OCI-LY3 (cell line): ENCODE measurements at regions not wholly inside any gene's neighbourhood (a gene's known extent, or its start where the extent isn't known, plus 50 kb on each side); places are given as distances from the start of the nearest gene placed in this dataset.

Source experiments
- H2AFZ ChIP-seq: fragments of 200-600, 300-600 bp; shearing (Covaris generic); 2 replicates; pipeline ENCODE4 v1.6.0; 2014; ENCODE audit warnings: antibody characterized with exemption, low read depth, low read length
- H3K27ac ChIP-seq: fragments of 200-600, 300-600 bp; sonication (generic); 2 replicates; pipeline ENCODE4 v1.5.1; 2014; ENCODE audit warnings: mild to moderate bottlenecking, low read length, moderate library complexity, mixed read lengths
- H3K27me3 ChIP-seq: fragments of 200-600, 300-600 bp; sonication (generic); 2 replicates; pipeline ENCODE4 v1.6.1; 2014; ENCODE audit warnings: low read depth, low read length, mixed read lengths
- H3K36me3 ChIP-seq: fragments of 200-600, 300-600 bp; sonication (generic); replicated peaks from 2 replicates; pipeline ENCODE3; 2014; ENCODE audit warnings: low read depth, low read length, mixed read lengths
- H3K4me1 ChIP-seq: fragments of 300-600, 200-600 bp; sonication (generic); 2 replicates; pipeline ENCODE4 v1.6.1; 2014; ENCODE audit warnings: low read length, mixed read lengths
- H3K4me2 ChIP-seq: fragments of 200-600, 300-600 bp; sonication (generic); 2 replicates; pipeline ENCODE4 v1.6.1; 2014; ENCODE audit warnings: low read length, mixed read lengths
- H3K4me3 ChIP-seq: fragments of 300-600, 200-600 bp; sonication (generic); 2 replicates; pipeline ENCODE4 v1.5.1; 2014; ENCODE audit warnings: antibody characterized with exemption, mild to moderate bottlenecking, low read length, moderate library complexity
- H3K79me2 ChIP-seq: fragments of 300-600, 200-600 bp; shearing (Covaris generic); 2 replicates; pipeline ENCODE4 v1.6.1; 2014; ENCODE audit warnings: mild to moderate bottlenecking, low read length, mixed read lengths
- H3K9ac ChIP-seq: fragments of 300-600, 200-600 bp; shearing (Covaris generic); 2 replicates; pipeline ENCODE4 v1.6.0; 2014; ENCODE audit warnings: mild to moderate bottlenecking, low read length, moderate library complexity
- H3K9me3 ChIP-seq: fragments of 200-600, 300-600 bp; shearing (Covaris generic); 2 replicates; pipeline ENCODE4 v1.6.1; 2014; ENCODE audit warnings: low read length, mixed read lengths; ENCODE audit not compliant: insufficient read depth
- H4K20me1 ChIP-seq: fragments of 200-600, 300-600 bp; sonication (generic); 2 replicates; pipeline ENCODE4 v1.6.1; 2016; ENCODE audit warnings: low read length, mixed read lengths; ENCODE audit not compliant: insufficient read depth
- EZH2phosphoT487 ChIP-seq: fragments of 200-600 bp; shearing (Covaris generic); IDR thresholded peaks from 2 replicates; pipeline ENCODE4 v1.6.1; 2018; ENCODE audit warnings: antibody characterized with exemption, mixed run types, low read depth
- TF ChIP-seq, protein P1 (sequence below): fragments of 200-600, 300-600 bp; sonication (generic); IDR thresholded peaks from 2 replicates; pipeline ENCODE4 v1.5.1; 2014; ENCODE audit warnings: antibody characterized with exemption, low read length, low read depth

- no peak overlapping the region for H2AFZ ChIP-seq
- no peak overlapping the region for H3K4me3 ChIP-seq
- H3K79me2 ChIP-seq = no peaks in the 10 kb centered on the region
- H4K20me1 ChIP-seq = no peaks in the 10 kb centered on the region
- H3K27ac ChIP-seq = no peak overlapping the region
- H3K9ac ChIP-seq = no peak overlapping the region
- no peaks in the 10 kb centered on the region for H3K9me3 ChIP-seq
- TF ChIP-seq, protein P1, sequence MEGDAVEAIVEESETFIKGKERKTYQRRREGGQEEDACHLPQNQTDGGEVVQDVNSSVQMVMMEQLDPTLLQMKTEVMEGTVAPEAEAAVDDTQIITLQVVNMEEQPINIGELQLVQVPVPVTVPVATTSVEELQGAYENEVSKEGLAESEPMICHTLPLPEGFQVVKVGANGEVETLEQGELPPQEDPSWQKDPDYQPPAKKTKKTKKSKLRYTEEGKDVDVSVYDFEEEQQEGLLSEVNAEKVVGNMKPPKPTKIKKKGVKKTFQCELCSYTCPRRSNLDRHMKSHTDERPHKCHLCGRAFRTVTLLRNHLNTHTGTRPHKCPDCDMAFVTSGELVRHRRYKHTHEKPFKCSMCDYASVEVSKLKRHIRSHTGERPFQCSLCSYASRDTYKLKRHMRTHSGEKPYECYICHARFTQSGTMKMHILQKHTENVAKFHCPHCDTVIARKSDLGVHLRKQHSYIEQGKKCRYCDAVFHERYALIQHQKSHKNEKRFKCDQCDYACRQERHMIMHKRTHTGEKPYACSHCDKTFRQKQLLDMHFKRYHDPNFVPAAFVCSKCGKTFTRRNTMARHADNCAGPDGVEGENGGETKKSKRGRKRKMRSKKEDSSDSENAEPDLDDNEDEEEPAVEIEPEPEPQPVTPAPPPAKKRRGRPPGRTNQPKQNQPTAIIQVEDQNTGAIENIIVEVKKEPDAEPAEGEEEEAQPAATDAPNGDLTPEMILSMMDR = no peak
- TF ChIP-seq EZH2phosphoT487 = no peak
- H3K36me3 ChIP-seq = no peaks in the 10 kb centered on the region
- H3K4me2 ChIP-seq = no peak overlapping the region
- H3K27me3 ChIP-seq = no peaks in the 10 kb centered on the region
- H3K4me1 ChIP-seq = no peaks in the 10 kb centered on the region
Measured at GRCh38 chr2:52431352-52431760, 1336.2 kb upstream of the CHAC2 start.

- Histone ChIP-seq H3K9ac (no peak overlapping the region), H3K4me2 (no peak overlapping the region), H3K36me3 (no peaks in the 10 kb centered on the region), H4K20me1 (no peaks in the 10 kb centered on the region), H2AFZ (no peak overlapping the region), H3K4me1 (no peaks in the 10 kb centered on the region), H3K9me3 (no peaks in the 10 kb centered on the region), H3K27ac (no peak overlapping the region), H3K4me3 (no peak overlapping the region), H3K27me3 (no peaks in the 10 kb centered on the region), H3K79me2 (no peaks in the 10 kb centered on the region)
- no peak for TF ChIP-seq EZH2phosphoT487
- TF ChIP-seq, protein P1 = no peak
Measured at GRCh38 chr2:52429740-52430139, 1337.9 kb upstream of the CHAC2 start.

DNA sequence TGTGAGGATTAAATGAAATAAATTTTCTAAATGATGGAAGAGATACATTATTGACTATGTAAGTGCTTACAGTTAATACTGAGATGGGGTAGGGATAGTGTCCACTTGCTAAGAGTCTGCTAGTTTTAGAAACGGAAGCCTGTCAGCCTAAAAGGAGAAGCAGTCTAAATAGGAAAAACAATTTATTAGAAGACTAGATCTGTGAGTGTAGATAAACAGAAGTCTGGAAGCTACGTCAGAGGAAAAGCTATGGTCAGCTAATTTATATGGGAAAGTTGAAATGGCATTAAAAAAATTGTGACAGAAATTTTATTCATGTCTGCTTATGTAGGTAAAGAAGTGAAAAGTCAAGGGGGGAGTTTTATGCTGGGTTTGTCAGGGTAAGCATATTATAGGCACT, 1338.4 kb upstream of the CHAC2 start:
- H3K9ac ChIP-seq = no peak overlapping the region
- no peak overlapping the region for H3K4me2 ChIP-seq
- no peaks in the 10 kb centered on the region for H3K79me2 ChIP-seq
- no peaks in the 10 kb centered on the region for H3K27me3 ChIP-seq
- no peaks in the 10 kb centered on the region for H4K20me1 ChIP-seq
- no peaks in the 10 kb centered on the region for H3K4me1 ChIP-seq
- H3K36me3 ChIP-seq = no peaks in the 10 kb centered on the region
- no peak for TF ChIP-seq EZH2phosphoT487
- TF ChIP-seq, protein P1 = no peak
- no peaks in the 10 kb centered on the region for H3K9me3 ChIP-seq
- H3K4me3 ChIP-seq = no peak overlapping the region
- no peak overlapping the region for H3K27ac ChIP-seq
- no peak overlapping the region for H2AFZ ChIP-seq

- Histone ChIP-seq H3K9ac (no peak overlapping the region), H4K20me1 (no peaks in the 10 kb centered on the region), H2AFZ (no peak overlapping the region), H3K4me1 (no peaks in the 10 kb centered on the region), H3K79me2 (no peaks in the 10 kb centered on the region), H3K4me2 (no peak overlapping the region), H3K27me3 (no peaks in the 10 kb centered on the region), H3K36me3 (no peaks in the 10 kb centered on the region), H3K9me3 (no peaks in the 10 kb centered on the region), H3K4me3 (no peak overlapping the region), H3K27ac (no peak overlapping the region)
- TF ChIP-seq, protein P1 = no peak
- TF ChIP-seq EZH2phosphoT487 = no peak
Measured at GRCh38 chr2:52428224-52428623, 1339.4 kb upstream of the CHAC2 start.
